Liver (tissue), 3 donors: ENCODE measurements at regions not wholly inside any gene's neighbourhood (a gene's known extent, or its start where the extent isn't known, plus 50 kb on each side); places are given as distances from the start of the nearest gene placed in this dataset.
A peak's percentile ranks its signal among the peaks of the same experiment; 100 is the strongest.

Experiments used
- CTCF ChIP-seq: fragments of 150-350 bp; IDR thresholded peaks from 2 replicates; pipeline ENCODE4 v1.5.1; 2017; ENCODE audit warnings: improper control_type of control experiment, low read depth, low read length; ENCODE audit not compliant: missing input control
- FOXA1 ChIP-seq: IDR thresholded peaks from 2 replicates; pipeline ENCODE4 v1.6.1; 2016; ENCODE audit warnings: antibody characterized with exemption
- GABPA ChIP-seq, 2 donors: IDR thresholded peaks in 1 of 2; conservative IDR thresholded peaks in 1 of 2; 2 replicates each; pipeline ENCODE4 v1.6.1; 2016; ENCODE audit warnings: antibody characterized with exemption in 2 of 2, mild to moderate bottlenecking in 1 of 2, moderate library complexity in 1 of 2
- HNF4G ChIP-seq: IDR thresholded peaks from 2 replicates; pipeline ENCODE4 v1.6.1; 2016; ENCODE audit warnings: antibody characterized with exemption
- JUND ChIP-seq, 2 donors: IDR thresholded peaks; 2 replicates each; pipeline ENCODE4 v1.6.1; 2016; ENCODE audit warnings: antibody characterized with exemption in 2 of 2
- RAD21 ChIP-seq, 2 donors: IDR thresholded peaks; 2 replicates each; pipeline ENCODE4 v1.6.1; 2016; ENCODE audit warnings: antibody characterized with exemption in 2 of 2, mild to moderate bottlenecking in 2 of 2
- REST ChIP-seq: IDR thresholded peaks from 2 replicates; pipeline ENCODE4 v1.6.1; 2016; ENCODE audit warnings: antibody characterized with exemption, mild to moderate bottlenecking
- RXRA ChIP-seq, 2 donors: IDR thresholded peaks; 2 replicates each; pipeline ENCODE4 v1.6.1; 2017 to 2018; ENCODE audit warnings: antibody characterized with exemption in 2 of 2, mild to moderate bottlenecking in 1 of 2
- TAF1 ChIP-seq: conservative IDR thresholded peaks from 2 replicates; pipeline ENCODE4 v1.6.1; 2016; ENCODE audit warnings: antibody characterized with exemption, mild to moderate bottlenecking
- YY1 ChIP-seq: IDR thresholded peaks from 2 replicates; pipeline ENCODE4 v1.6.1; 2016; ENCODE audit warnings: antibody characterized with exemption, mild to moderate bottlenecking
- donor health status: healthy.
- donor health status: healthy.

- TF ChIP-seq CTCF (no peak), FOXA1 (no peak), GABPA (IDR thresholded peaks at IDR 0.05 in 1 of 2, conservative IDR thresholded peaks at IDR 0.05 in 1 of 2) (no peak), RAD21 (IDR thresholded peaks at IDR 0.05) (peak in 1 of 2 donors; percentile 53), HNF4G (no peak), YY1 (no peak), JUND (IDR thresholded peaks at IDR 0.05) (no peak), TAF1 (no peak), REST (no peak), RXRA (IDR thresholded peaks at IDR 0.05) (no peak)
These were observed 219.0 kb upstream of the NAV2 start for GRCh38 chr11:19493446-19494213.
